K562 (cell line): ENCODE measurements at regions not wholly inside any gene's neighbourhood (a gene's known extent, or its start where the extent isn't known, plus 50 kb on each side); places are given as distances from the start of the nearest gene placed in this dataset.
"Not testable (repeated sequence)": the region's sequence is repeated elsewhere in the genome, so short reads cannot be mapped to it uniquely, and the experiment has no call there.

Source experiments
- ATAC-seq: fragments of 200-7000 bp; cut with Tn5 transposase; 3 replicates; pipeline ENCODE4 v1.9.1; 2020; ENCODE audit warnings: moderate library complexity
- BruUV-seq: library from RNA; stranded (reverse); fragments of 400-500 nt; replicated peaks from 2 replicates; lab custom pipeline; 2021; lab: Mats Ljungman, UMichigan
- CTCF ChIA-PET: fragments of 300-600 bp; formaldehyde crosslinking; extraction: SDS; loops from one replicate; lab custom pipeline; 2021; ENCODE audit warnings: low intra/inter-chr PET ratio; lab: Yijun Ruan, JAX
- POLR2A ChIA-PET: fragments of 300-600, 350-650 bp; sonication (Branson Sonifier 250); formaldehyde crosslinking; extraction: SDS; loops from one replicate; lab custom pipeline; 2021; ENCODE audit warnings: antibody characterized with exemption, inconsistent platforms; lab: Yijun Ruan, JAX
- DNase-seq, 4 experiments: peaks; one replicate each; pipeline versions ENCODE4 v3.0.0 to v3.0.0-alpha.2; 2011 to 2018; ENCODE audit warnings: low spot score in 3 of 4, mixed read lengths in 3 of 4; ENCODE audit errors: extremely low read depth in 1 of 4
- FAIRE-seq: peaks from 2 replicates; lab custom pipeline; 2011; peaks lifted over from hg19 to GRCh38; lab: Jason Lieb, UNC
- H2AFZ ChIP-seq: 2 replicates; pipeline ENCODE4 v1.6.0; 2011; ENCODE audit warnings: low read depth, low read length, control low read depth, inconsistent platforms
- H3K27ac ChIP-seq: fragments of 200-600 bp; 3 replicates; pipeline ENCODE4 v1.8.0; 2011; ENCODE audit warnings: low read depth, mild to moderate bottlenecking, control low read depth, inconsistent platforms, low read length, moderate library complexity, mixed read lengths; ENCODE audit errors: extremely low read depth
- H3K27me3 ChIP-seq, 2 experiments: fragments of 300-600 bp in 1 of 2; 2 replicates in 1 of 2; 3 replicates in 1 of 2; pipeline versions ENCODE4 v1.6.0 to v1.8.0; 2011; ENCODE audit warnings: inconsistent platforms in 2 of 2, low read length in 2 of 2, mild to moderate bottlenecking in 1 of 2, mixed read lengths in 1 of 2, moderate library complexity in 1 of 2; ENCODE audit not compliant: control insufficient read depth in 2 of 2, insufficient read depth in 2 of 2
- H3K36me3 ChIP-seq: fragments of 300-600 bp; 3 replicates; pipeline ENCODE4 v1.8.0; 2011; ENCODE audit warnings: mild to moderate bottlenecking, low read length, inconsistent platforms; ENCODE audit not compliant: control insufficient read depth, insufficient read depth
- H3K4me1 ChIP-seq, 2 experiments: fragments of 200-600 bp in 1 of 2; replicated peaks in 1 of 2; 2 replicates in 1 of 2; 3 replicates in 1 of 2; pipeline versions ENCODE4 v1.5.1 to v1.8.0; 2011; ENCODE audit warnings: inconsistent platforms in 2 of 2, low read length in 2 of 2, mild to moderate bottlenecking in 1 of 2, mixed read lengths in 1 of 2, moderate library complexity in 1 of 2; ENCODE audit not compliant: control insufficient read depth in 2 of 2, insufficient read depth in 2 of 2
- H3K4me2 ChIP-seq: 2 replicates; pipeline ENCODE4 v1.6.1; 2011; ENCODE audit warnings: low read length, control low read depth, inconsistent platforms, mixed read lengths; ENCODE audit not compliant: insufficient read depth
- H3K4me3 ChIP-seq: fragments of 200-600 bp; sonication (generic), shearing (Covaris generic); 2 replicates; pipeline ENCODE4 v1.5.1; 2016; ENCODE audit warnings: control low read depth, inconsistent platforms
- H3K79me2 ChIP-seq: fragments of 200-600 bp; 3 replicates; pipeline ENCODE4 v1.8.0; 2011; ENCODE audit warnings: low read length, inconsistent platforms; ENCODE audit not compliant: control insufficient read depth, insufficient read depth
- H3K9ac ChIP-seq, 2 experiments: 2 replicates each; pipeline versions ENCODE4 v1.6.0 to v1.6.1; 2011; ENCODE audit warnings: low read depth in 2 of 2, low read length in 2 of 2, control low read depth in 1 of 2, inconsistent platforms in 1 of 2, mild to moderate bottlenecking in 1 of 2, mixed read lengths in 1 of 2; ENCODE audit not compliant: insufficient read depth in 1 of 2
- H3K9me1 ChIP-seq: one replicate; pipeline ENCODE4 v1.6.0; 2011; ENCODE audit warnings: inconsistent platforms, mild to moderate bottlenecking, low read length, moderate library complexity; ENCODE audit not compliant: control insufficient read depth, insufficient read depth
- H3K9me3 ChIP-seq: replicated peaks from 2 replicates; pipeline ENCODE4 v1.5.1; 2011; ENCODE audit warnings: low read depth, low read length, inconsistent platforms; ENCODE audit not compliant: control insufficient read depth, insufficient read depth
- H4K20me1 ChIP-seq: replicated peaks from 2 replicates; pipeline ENCODE4 v1.6.1; 2011; ENCODE audit warnings: low read length, inconsistent platforms, mixed read lengths; ENCODE audit not compliant: control insufficient read depth, insufficient read depth
- CTCF ChIP-seq, 3 experiments: IDR thresholded peaks in 2 of 3; conservative IDR thresholded peaks in 1 of 3; 2 replicates each; pipeline ENCODE4 v1.5.1; 2011 to 2012; ENCODE audit warnings: low read length in 3 of 3, mild to moderate bottlenecking in 3 of 3, control low read depth in 2 of 3, improper control_type of control experiment in 1 of 3, inconsistent platforms in 1 of 3, low read depth in 1 of 3, mixed read lengths in 1 of 3, moderate library complexity in 1 of 3; ENCODE audit not compliant: insufficient read depth in 2 of 3
- RAD21 ChIP-seq, 2 experiments: fragments of 250-450 bp in 1 of 2; fragments of 450-650 bp in 1 of 2; sonication (Bioruptor Pico) in 1 of 2; formaldehyde crosslinking in 1 of 2; IDR thresholded peaks in 1 of 2; conservative IDR thresholded peaks in 1 of 2; 2 replicates each; pipeline versions ENCODE4 v1.4.0 to v1.8.0; 2020 to 2022; ENCODE audit warnings: mild to moderate bottlenecking in 2 of 2, moderate library complexity in 1 of 2
- WGBS: fragments of 100-300 bp; shearing (Covaris generic); methylation state at CpG from one replicate; pipeline ENCODE4 v1.1.6; 2016; ENCODE audit warnings: low coverage, mixed read lengths; ENCODE audit not compliant: insufficient coverage; ENCODE audit errors: missing lambda C conversion rate; 5-methylcytosine and 5-hydroxymethylcytosine counted together
- in situ Hi-C: fragments of 300-500 bp; cut with MboI; formaldehyde crosslinking; loops from 4 replicates; pipeline ENCODE4 v1.15.0; 2018; ENCODE audit warnings: inconsistent platforms, mixed read lengths
- intact Hi-C: fragments of 100-400 bp; cut with micrococcal nuclease; formaldehyde crosslinking; loops from 2 replicates; pipeline ENCODE4 v1.14.2; 2022

- H4K20me1 ChIP-seq, H3K9me3 ChIP-seq, H2AFZ ChIP-seq, POLR2A ChIA-PET, H3K79me2 ChIP-seq, H3K9ac ChIP-seq, intact Hi-C loops, H3K36me3 ChIP-seq, CTCF ChIA-PET, H3K4me1 ChIP-seq, H3K27me3 ChIP-seq, BruUV-seq, H3K4me2 ChIP-seq, H3K9me1 ChIP-seq, ATAC-seq, H3K27ac ChIP-seq: not testable (repeated sequence)
- WGBS = 12% methylated on average over 20 of the region's 26 CpGs
- DNase-seq (peak in 1 of 4 experiments; percentile 10), FAIRE-seq (peak; percentile 84)
- in situ Hi-C loops = loop anchor here (10.0 kb wide), 1 partner anchor 128 kb away; no protein-coding TSS in a partner anchor
- TF ChIP-seq RAD21 (CRISPR knock-in tag; conservative IDR thresholded peaks at IDR 0.05 in 1 of 2, IDR thresholded peaks at IDR 0.05 in 1 of 2) (peak in 1 of 2 experiments; percentile 53; a peak in 3 of 4 replicates), CTCF (IDR thresholded peaks at IDR 0.05 in 2 of 3, conservative IDR thresholded peaks at IDR 0.05 in 1 of 3; ENCODE audit: insufficient read depth in 2 of 3, low read depth in 1 of 3, low read length in 3 of 3) (peak; percentile 47 to 70 (median 51))
- TF ChIP-seq, all 486 proteins: peak for 2; not testable (repeated sequence) for 484
- H3K4me3 ChIP-seq = not testable (repeated sequence)
These were observed 118.0 kb upstream of the ALDH3B2 start for GRCh38 chr11:67792273-67792990.
